ENCODE measurements at regions not wholly inside any gene's neighbourhood (a gene's known extent, or its start where the extent isn't known, plus 50 kb on each side); places are given as distances from the start of the nearest gene placed in this dataset.
"Not testable (repeated sequence)": the region's sequence is repeated elsewhere in the genome, so short reads cannot be mapped to it uniquely, and the experiment has no call there.

DNA sequence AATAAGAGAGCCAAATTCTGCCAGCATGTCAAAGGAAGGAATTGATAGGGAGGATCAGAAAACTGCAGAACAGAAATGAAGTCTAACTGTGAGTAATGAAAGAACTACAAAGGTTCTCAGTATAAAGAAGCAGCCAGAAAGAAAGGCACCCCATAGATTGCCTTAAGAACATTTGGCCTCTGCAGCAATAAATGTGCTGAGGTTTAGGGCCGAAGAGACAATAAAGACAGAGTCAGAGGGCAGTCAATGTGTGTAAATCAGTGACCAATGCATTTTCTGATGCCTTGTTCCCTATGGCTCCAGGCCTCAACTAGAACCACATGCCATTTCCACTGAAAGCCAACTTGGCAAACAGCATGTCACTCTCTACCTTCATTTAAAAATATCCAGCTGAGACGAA lies 281.0 kb downstream of the HINT1 start:
- H3K27me3 ChIP-seq (ENCODE audit: control insufficient read depth, insufficient read depth), result no peaks in the 10 kb centered on the region
- WGBS, result 67% methylated on average over 2 of the region's 2 CpGs
- no peaks in the 10 kb centered on the region for H3K4me1 ChIP-seq (ENCODE audit: control insufficient read depth, insufficient read depth, low read length)
- DNase-seq (no peak), ATAC-seq (no peak)
- intact Hi-C loops (cut with DNase I), result no loop called here
- H3K4me3 ChIP-seq (ENCODE audit: low read length), result no peak overlapping the region
- H3K27ac ChIP-seq (ENCODE audit: low read length), result no peak overlapping the region
- no peaks in the 10 kb centered on the region for H3K9me3 ChIP-seq (ENCODE audit: control insufficient read depth, low read length)

DNA sequence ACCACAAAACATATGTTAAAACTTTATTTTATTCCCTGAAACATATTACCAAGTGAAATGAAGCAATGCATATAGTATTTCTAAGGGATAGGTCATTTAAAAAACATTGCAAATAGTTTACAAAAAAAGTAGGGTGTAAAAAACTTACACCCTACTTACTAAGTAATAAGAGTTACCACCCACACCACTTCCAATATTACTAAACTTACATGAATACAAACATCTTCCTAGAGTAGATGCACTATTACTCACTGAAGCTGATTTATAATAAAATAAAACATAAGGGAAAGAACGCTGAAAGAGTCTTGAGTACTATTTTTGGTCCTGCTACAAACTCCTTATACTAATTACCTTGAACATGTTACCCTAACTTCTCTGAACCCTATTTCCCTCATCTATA lies 289.4 kb downstream of the HINT1 start:
- H3K4me1 ChIP-seq (ENCODE audit: control insufficient read depth, insufficient read depth, low read length), result peaks cover 2% of the 10 kb centered on the region
- H3K4me3 ChIP-seq (ENCODE audit: low read length), result no peak overlapping the region
- DNase-seq (no peak), ATAC-seq (no peak)
- H3K27me3 ChIP-seq (ENCODE audit: control insufficient read depth, insufficient read depth), result no peaks in the 10 kb centered on the region
- H3K9me3 ChIP-seq (ENCODE audit: control insufficient read depth, low read length), result no peaks in the 10 kb centered on the region
- intact Hi-C loops (cut with DNase I), result no loop called here
- no peak overlapping the region for H3K27ac ChIP-seq (ENCODE audit: low read length)
- 88% methylated on average over 1 of the region's 1 CpG for WGBS

GRCh38 chr5:130874861-130875417 lies 290.1 kb downstream of the HINT1 start:
- WGBS, result 87% methylated on average over 1 of the region's 1 CpG
- Histone ChIP-seq H3K27me3 (ENCODE audit: control insufficient read depth, insufficient read depth) (no peaks in the 10 kb centered on the region), H3K27ac (ENCODE audit: low read length) (no peak overlapping the region), H3K4me3 (ENCODE audit: low read length) (no peak overlapping the region), H3K4me1 (ENCODE audit: control insufficient read depth, insufficient read depth, low read length) (peaks cover 2% of the 10 kb centered on the region), H3K9me3 (ENCODE audit: control insufficient read depth, low read length) (no peaks in the 10 kb centered on the region)
- ATAC-seq (no peak), DNase-seq (no peak)
- intact Hi-C loops (cut with DNase I), result no loop called here

DNA sequence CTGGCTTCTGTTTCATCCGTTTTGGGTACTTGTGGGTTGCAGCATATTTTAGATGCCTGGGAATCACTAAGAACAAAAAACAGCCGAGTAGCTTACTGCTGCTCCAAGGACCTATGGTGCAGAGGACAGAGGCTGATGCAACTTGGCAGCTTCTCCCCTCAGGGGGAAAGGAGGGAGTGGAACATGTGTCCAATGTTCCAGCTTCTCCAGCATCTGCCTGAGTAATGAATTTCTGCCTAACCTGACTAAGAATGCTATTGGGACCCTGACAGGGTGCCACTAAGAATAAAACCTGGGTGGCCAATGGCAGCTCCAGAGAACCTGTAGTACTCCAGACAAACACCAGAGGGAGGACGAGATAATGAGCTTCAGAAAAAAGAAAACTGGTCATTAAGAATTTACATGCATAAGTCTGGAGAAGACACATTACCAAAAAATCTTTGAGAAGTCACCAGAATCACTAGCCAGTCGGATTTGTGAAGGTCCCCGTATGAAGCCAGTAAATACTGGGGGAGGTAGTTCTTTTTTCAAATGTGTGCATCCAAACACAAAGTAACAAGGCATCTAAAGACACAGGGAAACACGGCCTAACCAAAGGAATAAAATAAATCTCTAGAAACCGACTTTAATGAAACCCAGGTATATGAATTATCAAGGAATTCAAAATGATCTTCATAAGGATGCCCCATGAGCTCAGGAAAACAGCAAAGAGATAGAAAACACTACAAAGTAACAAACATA lies 293.5 kb downstream of the HINT1 start:
- Histone ChIP-seq H3K4me1 (ENCODE audit: control insufficient read depth, insufficient read depth, low read length) (peaks cover 2% of the 10 kb centered on the region), H3K27ac (ENCODE audit: low read length) (no peak overlapping the region), H3K9me3 (ENCODE audit: control insufficient read depth, low read length) (no peaks in the 10 kb centered on the region), H3K4me3 (ENCODE audit: low read length) (no peak overlapping the region), H3K27me3 (ENCODE audit: control insufficient read depth, insufficient read depth) (no peaks in the 10 kb centered on the region)
- WGBS, result 65% methylated on average over 7 of the region's 7 CpGs
- intact Hi-C loops (cut with DNase I), result no loop called here
- ATAC-seq (peak; percentile 44 to 45), DNase-seq (peak; percentile 37 to 58 (median 39))

GRCh38 chr5:130870691-130871090 lies 294.4 kb downstream of the HINT1 start:
- peaks cover 2% of the 10 kb centered on the region for H3K4me1 ChIP-seq (ENCODE audit: control insufficient read depth, insufficient read depth, low read length)
- H3K27me3 ChIP-seq (ENCODE audit: control insufficient read depth, insufficient read depth), result no peaks in the 10 kb centered on the region
- no peak overlapping the region for H3K4me3 ChIP-seq (ENCODE audit: low read length)
- intact Hi-C loops (cut with DNase I), result no loop called here
- no peaks in the 10 kb centered on the region for H3K9me3 ChIP-seq (ENCODE audit: control insufficient read depth, low read length)
- no peak for DNase-seq
- WGBS, result 91% methylated on average over 2 of the region's 2 CpGs
- H3K27ac ChIP-seq (ENCODE audit: low read length), result no peak overlapping the region
- no peak for ATAC-seq

DNA sequence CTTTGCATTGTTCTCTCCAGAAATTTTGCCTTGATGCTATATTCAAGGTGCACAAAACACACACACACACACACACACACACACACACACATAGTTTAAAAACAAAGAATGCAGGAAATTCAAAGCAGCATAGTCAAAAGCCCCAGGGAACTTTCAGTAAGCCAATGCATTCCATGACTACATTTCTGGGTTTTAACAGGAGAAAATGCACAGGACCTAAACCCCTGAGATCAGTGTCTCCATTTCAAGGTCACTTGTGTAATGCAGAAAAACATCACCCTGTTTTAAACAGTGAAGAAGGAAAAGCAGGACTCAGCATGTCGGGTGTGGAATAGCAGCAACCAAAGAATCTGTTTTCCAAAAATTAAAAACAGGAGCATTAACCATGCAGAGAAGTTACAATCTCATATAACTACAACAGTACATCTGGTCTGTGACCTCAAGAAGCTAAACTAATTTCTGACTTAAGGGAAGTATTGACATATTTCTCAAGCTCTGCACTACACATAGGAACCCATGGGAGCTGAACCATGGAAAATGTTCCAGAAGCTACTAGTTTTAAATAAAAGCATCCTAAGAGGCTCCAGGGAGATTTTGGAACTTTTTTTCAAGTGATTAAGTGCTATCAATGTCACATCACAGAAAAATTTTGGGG lies 296.7 kb downstream of the HINT1 start:
- intact Hi-C loops (cut with DNase I), result no loop called here

GRCh38 chr5:130845049-130845765 lies 319.8 kb downstream of the HINT1 start:
- H3K4me3 ChIP-seq (ENCODE audit: low read length), result no peak overlapping the region
- WGBS, result 89% methylated on average over 1 of the region's 1 CpG
- intact Hi-C loops (cut with DNase I), result no loop called here
- H3K9me3 ChIP-seq (ENCODE audit: control insufficient read depth, low read length), result no peaks in the 10 kb centered on the region
- ATAC-seq (no peak), DNase-seq (no peak)
- no peak overlapping the region for H3K27ac ChIP-seq (ENCODE audit: low read length)
- H3K4me1 ChIP-seq (ENCODE audit: control insufficient read depth, insufficient read depth, low read length), result no peaks in the 10 kb centered on the region
- no peaks in the 10 kb centered on the region for H3K27me3 ChIP-seq (ENCODE audit: control insufficient read depth, insufficient read depth)

More for the DNA sequence above, 296.7 kb downstream of the HINT1 start:
- H3K27me3 ChIP-seq (ENCODE audit: control insufficient read depth, insufficient read depth), result no peaks in the 10 kb centered on the region
- WGBS, result 35% methylated on average over 1 of the region's 1 CpG
- ATAC-seq (no peak), DNase-seq (no peak)
- H3K9me3 ChIP-seq (ENCODE audit: control insufficient read depth, low read length), result no peaks in the 10 kb centered on the region
- no peak overlapping the region for H3K27ac ChIP-seq (ENCODE audit: low read length)
- peaks cover 2% of the 10 kb centered on the region for H3K4me1 ChIP-seq (ENCODE audit: control insufficient read depth, insufficient read depth, low read length)
- H3K4me3 ChIP-seq (ENCODE audit: low read length), result no peak overlapping the region

GRCh38 chr5:130836729-130837649 lies 328.1 kb downstream of the HINT1 start:
- no peak for DNase-seq
- WGBS, result 52% methylated on average over 6 of the region's 6 CpGs
- Histone ChIP-seq H3K27ac (ENCODE audit: low read length) (no peak overlapping the region), H3K4me1 (ENCODE audit: control insufficient read depth, insufficient read depth, low read length) (no peaks in the 10 kb centered on the region), H3K27me3 (ENCODE audit: control insufficient read depth, insufficient read depth) (no peaks in the 10 kb centered on the region), H3K9me3 (ENCODE audit: control insufficient read depth, low read length) (no peaks in the 10 kb centered on the region), H3K4me3 (ENCODE audit: low read length) (peak overlapping the region; percentile 30)
- ATAC-seq, result no peak
- intact Hi-C loops (cut with DNase I), result no loop called here

DNA sequence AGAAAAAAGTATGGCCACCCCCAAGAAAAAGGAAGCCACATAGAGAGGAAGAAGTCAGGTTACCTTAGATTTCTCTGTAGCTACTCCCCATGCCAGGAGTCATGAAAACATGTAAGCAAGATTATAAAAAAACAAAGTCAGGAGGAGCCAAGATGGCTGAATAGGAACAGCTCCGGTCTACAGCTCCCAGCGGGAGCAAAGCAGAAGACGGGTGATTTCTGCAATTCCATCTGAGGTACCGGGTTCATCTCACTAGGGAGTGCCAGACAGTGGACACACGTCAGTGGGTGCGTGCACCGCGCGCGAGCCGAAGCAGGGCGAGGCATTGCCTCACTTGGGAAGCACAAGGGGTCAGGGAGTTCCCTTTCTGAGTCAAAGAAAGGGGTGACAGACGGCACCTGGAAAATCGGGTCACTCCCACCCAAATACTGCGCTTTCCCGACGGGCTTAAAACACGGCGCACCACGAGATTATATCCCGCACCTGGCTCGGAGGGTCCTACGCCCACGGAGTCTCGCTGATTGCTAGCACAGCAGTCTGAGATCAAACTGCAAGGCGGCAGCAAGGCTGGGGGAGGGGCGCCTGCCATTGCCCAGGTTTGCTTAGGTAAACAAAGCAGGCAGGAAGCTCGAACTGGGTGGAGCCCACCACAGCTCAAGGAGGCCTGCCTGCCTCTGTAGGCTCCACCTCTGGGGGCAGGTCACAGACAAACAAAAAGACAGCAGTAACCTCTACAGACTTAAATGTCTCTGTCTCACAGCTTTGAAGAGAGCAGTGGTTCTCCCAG lies 347.3 kb downstream of the HINT1 start:
- intact Hi-C loops (cut with DNase I); H3K9me3 ChIP-seq (ENCODE audit: control insufficient read depth, low read length); H3K27me3 ChIP-seq (ENCODE audit: control insufficient read depth, insufficient read depth); ATAC-seq; H3K4me1 ChIP-seq (ENCODE audit: control insufficient read depth, insufficient read depth, low read length); H3K4me3 ChIP-seq (ENCODE audit: low read length); H3K27ac ChIP-seq (ENCODE audit: low read length): not testable (repeated sequence)
- 94% methylated on average over 27 of the region's 28 CpGs for WGBS
- peak in 1 of 3 donors; percentile 24 for DNase-seq

GRCh38 chr5:130815246-130815645 lies 349.8 kb downstream of the HINT1 start:
- Histone ChIP-seq H3K27me3 (ENCODE audit: control insufficient read depth, insufficient read depth) (no peaks in the 10 kb centered on the region), H3K27ac (ENCODE audit: low read length) (no peak overlapping the region), H3K4me3 (ENCODE audit: low read length) (no peak overlapping the region), H3K4me1 (ENCODE audit: control insufficient read depth, insufficient read depth, low read length) (no peaks in the 10 kb centered on the region), H3K9me3 (ENCODE audit: control insufficient read depth, low read length) (no peaks in the 10 kb centered on the region)
- ATAC-seq, result no peak
- DNase-seq, result no peak
- intact Hi-C loops (cut with DNase I), result no loop called here
